Mesenchymal stem cell (in vitro differentiated cells and primary cell): ENCODE measurements at regions not wholly inside any gene's neighbourhood (a gene's known extent, or its start where the extent isn't known, plus 50 kb on each side); places are given as distances from the start of the nearest gene placed in this dataset.

ENCODE experiments used
- DNase-seq: peaks from one replicate; pipeline ENCODE4 v3.0.0-alpha.2; 2013
- H2AFZ ChIP-seq: one replicate; pipeline ENCODE4 v1.6.1; 2013; ENCODE audit warnings: low read depth, mild to moderate bottlenecking, control low read depth, inconsistent platforms, low read length, moderate library complexity
- H2AK5ac ChIP-seq: 2 replicates; pipeline ENCODE4 v1.6.1; 2013; ENCODE audit warnings: low read length, moderate library complexity, mild to moderate bottlenecking, inconsistent platforms; ENCODE audit not compliant: severe bottlenecking
- H2BK120ac ChIP-seq: one replicate; pipeline ENCODE4 v1.6.1; 2013; ENCODE audit warnings: low read depth, mild to moderate bottlenecking, inconsistent platforms, low read length, moderate library complexity
- H2BK12ac ChIP-seq, 2 experiments: one replicate each; pipeline ENCODE4 v1.6.1; 2013; ENCODE audit warnings: inconsistent platforms in 2 of 2, low read length in 2 of 2, mild to moderate bottlenecking in 2 of 2, moderate library complexity in 2 of 2, control low read depth in 1 of 2
- H2BK15ac ChIP-seq: one replicate; pipeline ENCODE4 v1.6.1; 2013; ENCODE audit warnings: mild to moderate bottlenecking, low read depth, inconsistent platforms; ENCODE audit not compliant: poor library complexity, severe bottlenecking
- H2BK5ac ChIP-seq: 2 replicates; pipeline ENCODE4 v1.6.1; 2013; ENCODE audit warnings: low read depth, mild to moderate bottlenecking, low read length, control low read depth, inconsistent platforms; ENCODE audit not compliant: poor library complexity, severe bottlenecking
- H3K14ac ChIP-seq, 2 experiments: one replicate each; pipeline ENCODE4 v1.6.1; 2013; ENCODE audit warnings: inconsistent platforms in 2 of 2, low read length in 2 of 2, control low read depth in 1 of 2, mild to moderate bottlenecking in 1 of 2, moderate library complexity in 1 of 2
- H3K18ac ChIP-seq, 2 experiments: one replicate each; pipeline ENCODE4 v1.6.1; 2013; ENCODE audit warnings: inconsistent platforms in 2 of 2, low read length in 2 of 2, control low read depth in 1 of 2, low read depth in 1 of 2, mild to moderate bottlenecking in 1 of 2
- H3K23ac ChIP-seq, 2 experiments: one replicate each; pipeline ENCODE4 v1.6.1; 2013; ENCODE audit warnings: inconsistent platforms in 2 of 2, low read length in 2 of 2, mild to moderate bottlenecking in 2 of 2, moderate library complexity in 2 of 2, control low read depth in 1 of 2
- H3K27ac ChIP-seq: 2 replicates; pipeline ENCODE4 v1.5.1; 2013; ENCODE audit warnings: mild to moderate bottlenecking, moderate library complexity, low read length, control low read depth, inconsistent platforms; ENCODE audit not compliant: poor library complexity, severe bottlenecking
- H3K27me3 ChIP-seq, 2 experiments: 2 replicates each; pipeline versions ENCODE4 v1.6.1 to v1.7.0; 2013; ENCODE audit warnings: low read length in 2 of 2, mild to moderate bottlenecking in 2 of 2, moderate library complexity in 2 of 2, control low read depth in 1 of 2, inconsistent platforms in 1 of 2; ENCODE audit not compliant: control insufficient read depth in 1 of 2, insufficient read depth in 1 of 2
- H3K36me3 ChIP-seq, 2 experiments: 2 replicates each; pipeline versions ENCODE4 v1.6.1 to v1.7.0; 2013; ENCODE audit warnings: low read length in 2 of 2, control low read depth in 1 of 2, inconsistent platforms in 1 of 2, low read depth in 1 of 2, mild to moderate bottlenecking in 1 of 2; ENCODE audit not compliant: insufficient read depth in 2 of 2, control insufficient read depth in 1 of 2
- H3K4ac ChIP-seq, 2 experiments: one replicate each; pipeline ENCODE4 v1.6.1; 2013; ENCODE audit warnings: inconsistent platforms in 2 of 2, low read length in 2 of 2, mild to moderate bottlenecking in 2 of 2, moderate library complexity in 2 of 2, control low read depth in 1 of 2, low read depth in 1 of 2
- H3K4me1 ChIP-seq: 2 replicates; pipeline ENCODE4 v1.6.1; 2013; ENCODE audit warnings: low read depth, low read length, control low read depth; ENCODE audit not compliant: control insufficient read depth, insufficient read depth
- H3K4me2 ChIP-seq: 2 replicates; pipeline ENCODE4 v1.6.1; 2013; ENCODE audit warnings: low read length, mild to moderate bottlenecking, inconsistent platforms; ENCODE audit not compliant: poor library complexity, severe bottlenecking
- H3K4me3 ChIP-seq, 2 experiments: 2 replicates each; pipeline versions ENCODE4 v1.5.1 to v1.7.0; 2013; ENCODE audit warnings: low read length in 2 of 2, mild to moderate bottlenecking in 2 of 2, control low read depth in 1 of 2, low read depth in 1 of 2; ENCODE audit not compliant: insufficient read depth in 1 of 2
- H3K79me1 ChIP-seq: replicated peaks from 2 replicates; pipeline ENCODE4 v1.6.1; 2013; ENCODE audit warnings: mild to moderate bottlenecking, control low read depth, low read length, inconsistent platforms; ENCODE audit not compliant: poor library complexity, severe bottlenecking
- H3K9ac ChIP-seq: 2 replicates; pipeline ENCODE4 v1.7.0; 2013; ENCODE audit warnings: mild to moderate bottlenecking, low read length, moderate library complexity
- H3K9me3 ChIP-seq: 2 replicates; pipeline ENCODE4 v1.7.0; 2013; ENCODE audit warnings: mild to moderate bottlenecking, low read length; ENCODE audit not compliant: control insufficient read depth
- H4K8ac ChIP-seq: one replicate; pipeline ENCODE4 v1.6.1; 2013; ENCODE audit warnings: inconsistent platforms, mild to moderate bottlenecking, low read length, moderate library complexity
- H4K91ac ChIP-seq: one replicate; pipeline ENCODE4 v1.6.1; 2013; ENCODE audit warnings: mild to moderate bottlenecking, low read length, inconsistent platforms
- WGBS: methylation state at CpG from one replicate; pipeline ENCODE4 v1.1.7; 2013; ENCODE audit warnings: mixed read lengths; 5-methylcytosine and 5-hydroxymethylcytosine counted together

- H2BK15ac ChIP-seq: no peak overlapping the region
- H2AFZ ChIP-seq: no peak overlapping the region
- no peak overlapping the region for H3K4me3 ChIP-seq
- H3K14ac ChIP-seq: no peak overlapping the region
- no peaks in the 10 kb centered on the region for H3K27me3 ChIP-seq
- H4K8ac ChIP-seq: no peak overlapping the region
- no peaks in the 10 kb centered on the region for H3K9me3 ChIP-seq
- no peak overlapping the region for H2BK5ac ChIP-seq
- H3K23ac ChIP-seq: no peak overlapping the region
- H4K91ac ChIP-seq: no peak overlapping the region
- no peak overlapping the region for H3K18ac ChIP-seq
- H3K9ac ChIP-seq: no peak overlapping the region
- H3K4me1 ChIP-seq: no peaks in the 10 kb centered on the region
- DNase-seq: peak; percentile 87
- H3K79me1 ChIP-seq: no peaks in the 10 kb centered on the region
- H2BK120ac ChIP-seq: no peak overlapping the region
- 8% methylated on average over 2 of the region's 2 CpGs for WGBS
- no peak overlapping the region for H3K4ac ChIP-seq
- H2AK5ac ChIP-seq: no peak overlapping the region
- H2BK12ac ChIP-seq: no peak overlapping the region
- no peaks in the 10 kb centered on the region for H3K36me3 ChIP-seq
- no peak overlapping the region for H3K4me2 ChIP-seq
- no peak overlapping the region for H3K27ac ChIP-seq
Measured at GRCh38 chr10:36256948-36257356, 614.9 kb upstream of the FZD8 start.

- 50% methylated on average over 2 of the region's 2 CpGs for WGBS
- H3K4me2 ChIP-seq: no peak overlapping the region
- no peak overlapping the region for H4K91ac ChIP-seq
- no peak overlapping the region for H2BK5ac ChIP-seq
- no peak overlapping the region for H2AFZ ChIP-seq
- peak; percentile 54 for DNase-seq
- H3K14ac ChIP-seq: no peak overlapping the region
- H3K27me3 ChIP-seq: no peaks in the 10 kb centered on the region
- no peak overlapping the region for H3K4me3 ChIP-seq
- no peaks in the 10 kb centered on the region for H3K9me3 ChIP-seq
- no peak overlapping the region for H2BK120ac ChIP-seq
- H3K36me3 ChIP-seq: no peaks in the 10 kb centered on the region
- no peak overlapping the region for H2AK5ac ChIP-seq
- peak overlapping the region; percentile 6 to 41 for H3K18ac ChIP-seq
- H4K8ac ChIP-seq: no peak overlapping the region
- no peaks in the 10 kb centered on the region for H3K79me1 ChIP-seq
- H2BK12ac ChIP-seq: peak overlapping the region; percentile 49 to 63
- H3K9ac ChIP-seq: no peak overlapping the region
- no peak overlapping the region for H3K27ac ChIP-seq
- H3K23ac ChIP-seq: no peak overlapping the region
- H3K4me1 ChIP-seq: no peaks in the 10 kb centered on the region
- no peak overlapping the region for H2BK15ac ChIP-seq
- no peak overlapping the region for H3K4ac ChIP-seq
Measured at GRCh38 chr10:36256166-36256565, 614.1 kb upstream of the FZD8 start.

- Histone ChIP-seq H2BK120ac (no peak overlapping the region), H3K4me2 (no peak overlapping the region), H3K14ac (no peak overlapping the region), H2AFZ (no peak overlapping the region), H3K27ac (no peak overlapping the region), H4K8ac (no peak overlapping the region), H3K4me1 (no peaks in the 10 kb centered on the region), H2BK5ac (no peak overlapping the region), H3K4ac (no peak overlapping the region), H3K18ac (no peak overlapping the region), H3K23ac (no peak overlapping the region), H2AK5ac (no peak overlapping the region), H2BK15ac (no peak overlapping the region), H4K91ac (no peak overlapping the region), H3K9me3 (no peaks in the 10 kb centered on the region), H2BK12ac (no peak overlapping the region), H3K79me1 (no peaks in the 10 kb centered on the region), H3K27me3 (no peaks in the 10 kb centered on the region), H3K4me3 (no peak overlapping the region), H3K36me3 (no peaks in the 10 kb centered on the region), H3K9ac (no peak overlapping the region)
- peak; percentile 53 for DNase-seq
- 21% methylated on average over 1 of the region's 3 CpGs for WGBS
Measured at GRCh38 chr10:36254199-36254598, 612.1 kb upstream of the FZD8 start.

GRCh38 chr10:36253731-36254130 lies 611.6 kb upstream of the FZD8 start:
- no peak overlapping the region for H2AK5ac ChIP-seq
- no peak overlapping the region for H2BK15ac ChIP-seq
- no peak overlapping the region for H2BK12ac ChIP-seq
- H4K8ac ChIP-seq: no peak overlapping the region
- H3K9ac ChIP-seq: no peak overlapping the region
- H3K4me1 ChIP-seq: no peaks in the 10 kb centered on the region
- H3K23ac ChIP-seq: no peak overlapping the region
- H3K27ac ChIP-seq: no peak overlapping the region
- H2BK120ac ChIP-seq: no peak overlapping the region
- H2BK5ac ChIP-seq: no peak overlapping the region
- H3K14ac ChIP-seq: no peak overlapping the region
- no peak overlapping the region for H3K4ac ChIP-seq
- no peak overlapping the region for H3K4me3 ChIP-seq
- WGBS: 47% methylated on average over 3 of the region's 3 CpGs
- H3K9me3 ChIP-seq: no peaks in the 10 kb centered on the region
- no peak overlapping the region for H3K18ac ChIP-seq
- DNase-seq: no peak
- no peaks in the 10 kb centered on the region for H3K36me3 ChIP-seq
- H3K79me1 ChIP-seq: no peaks in the 10 kb centered on the region
- no peak overlapping the region for H3K4me2 ChIP-seq
- H3K27me3 ChIP-seq: no peaks in the 10 kb centered on the region
- H4K91ac ChIP-seq: no peak overlapping the region
- H2AFZ ChIP-seq: no peak overlapping the region
